GM12873 (cell line): ENCODE measurements at regions not wholly inside any gene's neighbourhood (a gene's known extent, or its start where the extent isn't known, plus 50 kb on each side); places are given as distances from the start of the nearest gene placed in this dataset.

Experiments used
- TF ChIP-seq, protein P1 (sequence below): IDR thresholded peaks from 2 replicates; pipeline ENCODE4 v1.5.1; 2012; ENCODE audit warnings: low read depth, mild to moderate bottlenecking, moderate library complexity, low read length, control low read depth; ENCODE audit not compliant: insufficient read depth; ENCODE audit errors: missing control alignments

DNA sequence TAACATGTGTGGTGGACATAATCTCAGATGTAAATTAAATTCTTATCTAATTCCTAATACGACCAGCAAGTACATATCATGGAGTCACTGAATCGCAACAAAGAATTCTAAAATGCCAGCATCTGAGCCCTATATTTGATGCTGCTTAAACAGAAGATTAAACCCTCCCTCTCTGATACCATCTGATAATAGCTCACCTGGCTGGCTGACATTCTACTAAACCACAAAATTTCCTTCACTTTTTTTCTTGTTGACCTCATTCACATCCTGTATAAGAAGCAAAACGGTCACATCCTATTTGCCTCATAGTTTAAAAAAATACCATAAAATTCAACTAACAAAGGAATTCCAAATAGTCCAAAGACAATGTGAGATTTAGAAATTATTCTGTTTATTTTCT lies 371.6 kb upstream of the SLC8A1 start:
- TF ChIP-seq, protein P1, sequence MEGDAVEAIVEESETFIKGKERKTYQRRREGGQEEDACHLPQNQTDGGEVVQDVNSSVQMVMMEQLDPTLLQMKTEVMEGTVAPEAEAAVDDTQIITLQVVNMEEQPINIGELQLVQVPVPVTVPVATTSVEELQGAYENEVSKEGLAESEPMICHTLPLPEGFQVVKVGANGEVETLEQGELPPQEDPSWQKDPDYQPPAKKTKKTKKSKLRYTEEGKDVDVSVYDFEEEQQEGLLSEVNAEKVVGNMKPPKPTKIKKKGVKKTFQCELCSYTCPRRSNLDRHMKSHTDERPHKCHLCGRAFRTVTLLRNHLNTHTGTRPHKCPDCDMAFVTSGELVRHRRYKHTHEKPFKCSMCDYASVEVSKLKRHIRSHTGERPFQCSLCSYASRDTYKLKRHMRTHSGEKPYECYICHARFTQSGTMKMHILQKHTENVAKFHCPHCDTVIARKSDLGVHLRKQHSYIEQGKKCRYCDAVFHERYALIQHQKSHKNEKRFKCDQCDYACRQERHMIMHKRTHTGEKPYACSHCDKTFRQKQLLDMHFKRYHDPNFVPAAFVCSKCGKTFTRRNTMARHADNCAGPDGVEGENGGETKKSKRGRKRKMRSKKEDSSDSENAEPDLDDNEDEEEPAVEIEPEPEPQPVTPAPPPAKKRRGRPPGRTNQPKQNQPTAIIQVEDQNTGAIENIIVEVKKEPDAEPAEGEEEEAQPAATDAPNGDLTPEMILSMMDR: no peak

- TF ChIP-seq, protein P1: no peak
Measured at GRCh38 chr2:40824278-40824677, 372.4 kb upstream of the SLC8A1 start.

GRCh38 chr2:40827392-40827791 lies 375.5 kb upstream of the SLC8A1 start:
- TF ChIP-seq, protein P1: no peak

GRCh38 chr2:40831321-40831873 lies 379.5 kb upstream of the SLC8A1 start:
- TF ChIP-seq, protein P1: no peak

DNA sequence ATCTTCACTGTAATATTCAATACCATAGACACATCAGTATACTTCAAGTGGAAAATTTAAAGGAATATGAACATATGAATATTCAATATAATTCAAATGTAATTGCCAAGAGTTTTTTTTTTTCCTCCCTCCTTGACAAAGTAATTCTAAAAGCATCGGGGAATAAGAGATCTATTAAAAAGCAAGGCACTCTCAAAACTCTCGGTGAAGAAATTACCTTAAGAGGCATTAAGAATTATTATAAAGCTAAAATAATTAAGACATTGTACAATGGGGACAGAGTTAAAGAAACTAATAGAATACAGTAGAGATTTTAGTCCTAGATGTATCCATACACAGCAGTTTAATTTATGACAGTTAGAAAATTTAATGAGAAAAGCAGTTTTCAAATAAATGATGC lies 390.0 kb upstream of the SLC8A1 start:
- TF ChIP-seq, protein P1: no peak

- TF ChIP-seq, protein P1: no peak
Measured at GRCh38 chr2:40844353-40845277, 392.7 kb upstream of the SLC8A1 start.

DNA sequence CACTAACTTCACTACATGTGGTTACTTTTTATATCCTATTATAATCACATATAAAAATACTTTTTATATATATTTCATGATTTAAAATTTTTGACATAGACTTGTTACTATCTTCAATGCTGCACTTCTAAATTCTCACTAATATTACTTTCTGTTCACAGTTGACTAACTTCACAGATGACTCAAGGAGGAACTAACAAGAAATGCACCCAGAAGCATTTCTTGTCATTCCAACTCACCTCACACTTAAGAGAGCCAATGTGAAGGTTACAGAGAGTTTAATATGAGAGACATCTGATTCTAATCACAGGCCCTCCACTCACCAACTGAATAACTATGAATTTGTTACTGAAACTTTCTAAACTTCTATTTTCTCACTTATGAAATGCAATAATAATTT lies 399.8 kb upstream of the SLC8A1 start:
- TF ChIP-seq, protein P1: no peak
